EH (cell line): ENCODE measurements at regions not wholly inside any gene's neighbourhood (a gene's known extent, or its start where the extent isn't known, plus 50 kb on each side); places are given as distances from the start of the nearest gene placed in this dataset.
"Not testable (repeated sequence)": the region's sequence is repeated elsewhere in the genome, so short reads cannot be mapped to it uniquely, and the experiment has no call there.

Experiments used
- DNase-seq: peaks from one replicate; pipeline ENCODE4 v3.0.0-alpha.2; 2015; ENCODE audit warnings: low read depth

DNA sequence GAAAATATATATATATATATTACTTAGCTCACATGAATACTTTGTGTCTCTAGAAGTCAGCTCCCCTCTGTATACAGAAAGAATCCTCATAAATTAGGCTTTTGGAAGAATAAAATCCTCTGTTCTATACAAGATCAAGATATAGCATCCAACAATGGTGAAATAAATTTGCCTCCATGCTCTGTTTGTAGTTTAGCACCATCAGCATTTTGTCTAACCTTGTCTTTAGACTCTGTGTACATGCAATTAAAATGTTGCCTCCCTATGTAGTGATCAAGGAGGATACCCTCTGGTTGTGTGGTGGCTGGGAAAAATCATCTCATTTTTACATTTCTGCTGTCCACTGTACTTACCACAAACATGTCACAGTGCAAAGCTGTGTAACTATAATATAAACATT, 189.7 kb downstream of the C7orf25 start:
- DNase-seq = no peak

- no peak for DNase-seq
These were observed 190.7 kb downstream of the C7orf25 start for GRCh38 chr7:42720991-42721796.

- no peak for DNase-seq
These were observed 191.9 kb downstream of the C7orf25 start for GRCh38 chr7:42720012-42720411.

- not testable (repeated sequence) for DNase-seq
These were observed 193.4 kb downstream of the C7orf25 start for GRCh38 chr7:42718466-42718865.

DNA sequence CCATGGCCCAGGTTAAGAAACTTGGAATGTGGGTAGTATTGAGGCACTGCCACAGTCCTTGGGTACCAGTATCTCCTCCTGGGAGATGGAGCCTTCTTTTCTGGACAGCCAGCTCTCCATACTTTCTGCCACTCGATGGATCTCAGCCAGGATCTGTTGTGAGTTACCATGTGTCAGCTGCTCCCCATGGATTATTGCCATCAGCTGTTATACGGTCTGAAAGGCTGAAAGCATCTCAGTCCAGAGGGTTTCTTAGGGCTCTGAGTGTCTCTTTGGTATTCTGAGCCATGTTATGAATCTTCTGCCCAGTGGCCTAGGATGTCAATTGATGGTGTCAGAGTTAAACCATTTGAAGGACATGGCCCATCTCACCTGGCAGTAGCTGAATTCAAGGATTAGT, 197.5 kb downstream of the C7orf25 start:
- no peak for DNase-seq

DNA sequence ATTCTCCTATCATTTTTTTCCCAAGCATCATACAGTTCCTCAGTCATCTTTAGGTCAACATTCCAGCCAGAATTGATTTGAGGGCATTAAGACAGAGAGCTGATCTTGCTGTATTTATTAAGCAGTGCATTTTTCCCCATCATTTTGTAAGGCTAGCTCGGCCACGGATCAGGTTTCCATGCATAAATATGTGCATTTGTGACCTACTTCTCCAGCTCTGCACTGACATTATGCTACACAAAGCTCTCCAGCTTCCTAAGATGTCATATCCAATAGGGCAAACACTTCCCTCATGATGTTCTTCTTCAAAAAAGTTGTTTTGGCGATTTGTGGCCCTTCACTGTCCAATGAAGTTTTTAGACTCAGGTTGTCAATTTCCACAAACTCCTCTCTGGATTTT, 202.6 kb downstream of the C7orf25 start:
- DNase-seq = no peak

DNA sequence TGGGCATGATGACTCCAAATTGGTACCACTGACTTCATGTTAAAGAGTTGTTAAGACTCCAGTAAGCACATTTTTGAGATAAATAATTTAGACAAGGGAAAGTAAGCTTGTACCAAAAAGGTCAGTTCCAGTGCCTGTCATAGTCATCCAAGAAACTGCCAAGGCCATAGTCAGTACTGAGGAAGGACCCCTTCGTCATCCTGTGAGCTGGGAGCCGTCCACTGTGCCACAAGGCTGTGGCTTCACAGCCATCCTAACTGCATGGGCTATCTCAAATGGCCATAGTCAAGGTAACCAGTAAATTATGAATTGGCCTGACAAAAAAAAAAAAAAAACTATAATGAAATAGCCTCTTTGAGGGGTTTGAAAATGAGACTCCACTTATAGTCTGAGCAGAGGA, 207.2 kb downstream of the C7orf25 start:
- no peak for DNase-seq

GRCh38 chr7:42702647-42703046, 209.2 kb downstream of the C7orf25 start:
- DNase-seq = no peak

- DNase-seq = peak; percentile 3
These were observed 211.2 kb downstream of the C7orf25 start for GRCh38 chr7:42700406-42701327.

- DNase-seq = no peak
These were observed 212.3 kb downstream of the C7orf25 start for GRCh38 chr7:42699380-42700178.

DNA sequence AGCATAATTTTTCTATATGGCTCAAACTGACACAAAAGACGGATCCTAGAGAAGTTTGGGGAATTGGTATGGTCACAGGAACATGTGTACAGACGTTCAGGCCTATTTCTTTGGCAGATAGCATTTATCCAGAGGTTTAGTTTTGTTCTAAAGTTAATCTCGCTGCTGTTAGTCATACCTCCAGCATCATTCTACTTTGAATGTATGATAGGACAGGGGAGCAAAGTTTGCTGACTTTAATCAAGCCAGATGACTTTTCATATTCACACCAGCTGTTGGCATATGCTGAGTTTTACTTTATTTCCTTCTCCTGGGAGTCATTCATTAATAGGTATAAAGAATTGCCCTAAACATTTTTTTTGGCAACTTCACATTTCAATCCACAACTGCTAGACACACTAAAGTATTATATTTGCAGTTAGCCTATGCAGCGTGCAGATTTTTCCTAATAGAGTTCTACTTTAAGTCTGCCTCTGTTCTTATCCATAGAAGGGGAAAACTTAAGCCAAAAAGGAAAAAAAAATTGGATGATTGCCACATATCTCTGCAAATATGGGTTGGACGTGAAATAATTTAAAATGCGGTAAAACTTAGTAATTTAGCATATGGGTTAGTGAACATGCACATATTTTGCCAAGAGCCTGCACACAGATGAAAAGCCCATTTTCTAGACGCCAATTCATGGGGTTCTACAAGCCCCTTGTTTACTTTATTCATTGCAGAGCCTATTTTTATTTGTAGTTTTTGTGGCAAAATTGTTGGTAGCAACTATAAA, 213.1 kb downstream of the C7orf25 start:
- DNase-seq = no peak

- peak; percentile 3 for DNase-seq
These were observed 216.9 kb downstream of the C7orf25 start for GRCh38 chr7:42694894-42695507.

DNA sequence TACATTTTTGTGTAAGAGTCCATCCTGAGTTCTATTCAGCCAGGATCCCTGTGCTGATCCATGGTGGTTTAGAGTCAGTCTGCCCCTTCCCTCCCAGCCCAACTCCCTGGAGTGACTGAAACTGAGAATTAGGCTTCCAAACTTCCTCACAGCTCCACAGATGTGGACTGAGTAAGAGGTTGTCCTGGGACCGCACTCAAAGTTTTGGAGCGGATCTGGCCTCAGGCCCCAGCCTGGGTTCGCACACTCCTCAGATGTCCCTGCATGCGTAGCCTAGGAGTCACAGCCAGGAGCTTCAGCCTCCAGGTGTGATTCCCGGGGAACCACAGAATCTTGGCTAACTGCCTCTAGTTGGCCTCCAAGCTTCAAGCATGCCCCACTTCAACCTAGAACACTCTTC, 218.1 kb downstream of the C7orf25 start:
- no peak for DNase-seq

GRCh38 chr7:42692621-42693020, 219.2 kb downstream of the C7orf25 start:
- DNase-seq = peak; percentile 10

DNA sequence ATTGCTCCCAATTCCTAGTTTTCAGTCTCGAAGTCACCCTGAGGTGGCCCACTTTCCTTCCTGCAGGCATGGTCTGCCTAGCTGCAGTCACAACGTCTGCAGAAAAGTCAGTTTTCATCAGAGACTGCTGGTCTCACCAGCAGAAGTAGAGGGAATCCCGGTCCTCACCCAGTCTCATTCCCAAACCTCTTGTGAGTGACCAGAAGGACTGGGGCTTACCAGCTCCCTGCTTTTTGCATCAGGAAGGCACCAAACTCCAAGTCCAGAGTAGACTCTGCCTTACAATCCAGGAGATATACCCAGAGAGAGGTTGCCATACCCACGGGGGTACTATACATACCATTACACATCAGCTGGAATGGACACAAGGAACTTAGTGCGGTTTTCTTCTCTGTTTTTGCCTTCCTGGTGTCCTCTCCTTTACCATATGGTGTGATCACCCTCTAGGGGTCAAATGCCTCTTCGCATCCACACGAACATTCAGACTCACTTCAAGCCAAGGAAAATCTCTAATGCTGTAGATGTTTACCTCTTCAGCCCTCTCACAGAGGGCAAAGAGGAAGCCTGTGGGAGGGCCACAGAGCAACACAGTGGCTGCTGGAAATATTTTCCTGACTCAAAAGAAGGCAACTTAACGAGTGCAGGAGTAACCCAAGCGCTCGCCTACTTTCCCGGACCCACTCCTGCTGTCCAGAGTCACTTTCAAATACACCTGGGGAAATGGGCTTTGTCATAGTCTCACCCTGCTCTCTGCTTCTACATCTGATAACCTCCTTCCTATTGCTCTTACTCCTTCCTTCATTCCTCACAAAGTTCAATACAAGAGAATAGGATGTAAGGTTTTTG, 220.9 kb downstream of the C7orf25 start:
- DNase-seq = peak; percentile 58

GRCh38 chr7:42689626-42690025, 222.2 kb downstream of the C7orf25 start:
- DNase-seq = no peak

DNA sequence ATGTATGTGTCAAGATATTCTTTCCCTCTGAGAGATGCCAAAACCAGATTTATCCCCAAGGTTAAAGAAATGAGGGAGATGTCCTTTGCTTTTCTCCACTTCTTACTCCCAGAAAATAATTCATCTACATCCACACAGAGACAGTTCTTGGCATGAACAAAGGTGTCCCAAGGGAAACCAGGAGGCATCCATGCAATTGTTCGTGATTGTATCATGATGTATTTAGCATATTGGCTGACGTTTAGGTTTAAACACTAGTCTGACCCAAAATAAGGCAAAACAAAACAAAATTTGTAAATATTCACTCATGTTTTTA, 223.9 kb downstream of the C7orf25 start:
- no peak for DNase-seq

DNA sequence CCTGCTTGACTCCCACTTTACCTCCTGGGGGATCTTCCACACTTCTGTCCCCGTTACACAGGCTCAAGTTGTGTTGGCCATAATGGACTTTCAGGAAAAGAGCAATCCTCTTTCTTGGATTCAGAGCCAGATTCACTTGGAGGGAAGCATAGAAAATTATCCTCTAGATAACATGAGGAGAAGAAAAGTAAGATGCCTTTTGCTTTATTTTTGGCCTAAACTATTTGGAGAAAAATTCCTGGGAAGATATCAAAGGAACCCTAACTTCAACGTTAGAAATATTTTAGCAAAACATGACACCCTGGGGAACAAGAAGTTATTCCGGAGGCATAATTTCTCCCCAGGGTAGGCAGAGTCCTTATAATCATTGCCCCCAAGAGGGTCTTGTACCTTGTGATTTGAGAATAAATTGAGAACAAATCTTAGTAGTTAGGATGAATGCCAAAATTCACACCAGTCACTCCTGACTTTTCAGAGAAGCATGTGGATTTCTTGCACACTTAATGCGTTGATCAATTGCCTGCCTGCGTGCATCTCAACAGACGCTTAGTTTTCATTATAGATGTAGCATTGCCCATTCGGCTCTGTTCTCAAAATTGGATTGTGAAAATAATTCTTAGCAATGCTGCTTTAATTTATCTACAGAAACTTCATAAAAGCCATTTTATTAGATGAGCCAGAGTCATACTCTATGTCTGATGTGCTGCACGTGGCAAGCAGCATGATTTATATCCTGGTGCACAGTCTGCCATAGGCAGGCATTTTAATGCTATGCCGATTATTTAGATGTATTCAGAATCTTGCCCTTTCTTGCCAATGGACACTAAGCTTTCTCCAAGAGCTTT, 224.4 kb downstream of the C7orf25 start:
- no peak for DNase-seq

GRCh38 chr7:42686594-42687156, 225.2 kb downstream of the C7orf25 start:
- DNase-seq = no peak
